ENCODE measurements at regions not wholly inside any gene's neighbourhood (a gene's known extent, or its start where the extent isn't known, plus 50 kb on each side); places are given as distances from the start of the nearest gene placed in this dataset.
"Not testable (repeated sequence)": the region's sequence is repeated elsewhere in the genome, so short reads cannot be mapped to it uniquely, and the experiment has no call there.

- TF ChIP-seq, protein P1, sequence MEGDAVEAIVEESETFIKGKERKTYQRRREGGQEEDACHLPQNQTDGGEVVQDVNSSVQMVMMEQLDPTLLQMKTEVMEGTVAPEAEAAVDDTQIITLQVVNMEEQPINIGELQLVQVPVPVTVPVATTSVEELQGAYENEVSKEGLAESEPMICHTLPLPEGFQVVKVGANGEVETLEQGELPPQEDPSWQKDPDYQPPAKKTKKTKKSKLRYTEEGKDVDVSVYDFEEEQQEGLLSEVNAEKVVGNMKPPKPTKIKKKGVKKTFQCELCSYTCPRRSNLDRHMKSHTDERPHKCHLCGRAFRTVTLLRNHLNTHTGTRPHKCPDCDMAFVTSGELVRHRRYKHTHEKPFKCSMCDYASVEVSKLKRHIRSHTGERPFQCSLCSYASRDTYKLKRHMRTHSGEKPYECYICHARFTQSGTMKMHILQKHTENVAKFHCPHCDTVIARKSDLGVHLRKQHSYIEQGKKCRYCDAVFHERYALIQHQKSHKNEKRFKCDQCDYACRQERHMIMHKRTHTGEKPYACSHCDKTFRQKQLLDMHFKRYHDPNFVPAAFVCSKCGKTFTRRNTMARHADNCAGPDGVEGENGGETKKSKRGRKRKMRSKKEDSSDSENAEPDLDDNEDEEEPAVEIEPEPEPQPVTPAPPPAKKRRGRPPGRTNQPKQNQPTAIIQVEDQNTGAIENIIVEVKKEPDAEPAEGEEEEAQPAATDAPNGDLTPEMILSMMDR (IDR thresholded peaks at IDR 0.05): no peak
- TF ChIP-seq EP300 (IDR thresholded peaks at IDR 0.05) (no peak), POLR2A (IDR thresholded peaks at IDR 0.05) (no peak)
- no peaks in the 10 kb centered on the region for H3K36me3 ChIP-seq
- H3K4me1 ChIP-seq: no peaks in the 10 kb centered on the region
- DNase-seq (ENCODE audit: low spot score in 2 of 2): no peak
- no peaks in the 10 kb centered on the region for H3K9me3 ChIP-seq
- H3K27ac ChIP-seq: no peak overlapping the region
- no peaks in the 10 kb centered on the region for H3K27me3 ChIP-seq
- no peak overlapping the region for H3K4me3 ChIP-seq
- 62 to 83% methylated on average over 4 of the region's 4 CpGs for WGBS, 2 donors
These were observed 164.6 kb upstream of the C1GALT1 start for GRCh38 chr7:7017707-7018280.

GRCh38 chr7:7018290-7018689 is 164.1 kb upstream of the C1GALT1 start:
- Histone ChIP-seq H3K27ac (no peak overlapping the region), H3K36me3 (no peaks in the 10 kb centered on the region), H3K4me3 (no peak overlapping the region), H3K4me1 (no peaks in the 10 kb centered on the region), H3K9me3 (no peaks in the 10 kb centered on the region), H3K27me3 (no peaks in the 10 kb centered on the region)
- TF ChIP-seq EP300 (IDR thresholded peaks at IDR 0.05): no peak
- TF ChIP-seq POLR2A (IDR thresholded peaks at IDR 0.05): no peak
- TF ChIP-seq, protein P1 (IDR thresholded peaks at IDR 0.05): no peak
- 84 to 92% methylated on average over 1 of the region's 1 CpG for WGBS, 2 donors
- no peak for DNase-seq (ENCODE audit: low spot score in 2 of 2)

DNA sequence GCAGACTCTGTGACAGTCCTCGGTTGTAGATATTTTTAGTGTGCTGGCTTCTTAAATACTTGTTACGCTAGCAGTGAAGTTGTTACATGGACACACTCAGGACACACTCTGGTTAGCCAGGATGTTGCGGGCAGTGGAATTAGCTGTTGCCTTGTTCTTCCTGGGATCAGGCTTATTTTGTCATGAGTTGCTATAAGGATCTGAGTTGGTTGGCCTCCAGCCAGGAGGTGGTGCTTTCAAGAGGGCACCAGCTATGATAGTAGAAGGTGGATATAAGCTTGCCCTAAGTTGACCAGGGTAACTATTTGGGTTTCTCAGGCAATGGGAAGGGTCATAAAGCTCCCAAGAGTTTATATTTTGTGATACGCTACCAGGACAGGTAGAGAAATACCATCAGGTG is 150.1 kb upstream of the C1GALT1 start:
- Histone ChIP-seq H3K36me3 (no peaks in the 10 kb centered on the region), H3K27ac (no peak overlapping the region), H3K9me3 (peaks cover 0 to 5% (median 0%) of the 10 kb centered on the region in 4 donors), H3K4me1 (no peaks in the 10 kb centered on the region), H3K4me3 (no peak overlapping the region), H3K27me3 (no peaks in the 10 kb centered on the region)
- TF ChIP-seq, protein P1 (IDR thresholded peaks at IDR 0.05): no peak
- TF ChIP-seq EP300 (IDR thresholded peaks at IDR 0.05) (no peak), POLR2A (IDR thresholded peaks at IDR 0.05) (no peak)
- no peak for DNase-seq (ENCODE audit: low spot score in 2 of 2)
- WGBS, 2 donors: 95 to 97% methylated on average over 4 of the region's 4 CpGs

GRCh38 chr7:7035851-7036250 is 146.5 kb upstream of the C1GALT1 start:
- Histone ChIP-seq H3K27ac (no peak overlapping the region), H3K27me3 (no peaks in the 10 kb centered on the region), H3K9me3 (no peaks in the 10 kb centered on the region), H3K4me1 (no peaks in the 10 kb centered on the region), H3K36me3 (no peaks in the 10 kb centered on the region), H3K4me3 (no peak overlapping the region)
- TF ChIP-seq EP300 (IDR thresholded peaks at IDR 0.05) (no peak), POLR2A (IDR thresholded peaks at IDR 0.05) (no peak)
- TF ChIP-seq, protein P1 (IDR thresholded peaks at IDR 0.05): no peak
- DNase-seq (ENCODE audit: low spot score in 2 of 2): no peak
- 73 to 85% methylated on average over 1 of the region's 1 CpG for WGBS, 2 donors

GRCh38 chr7:7042286-7042893 is 140.0 kb upstream of the C1GALT1 start:
- not testable (repeated sequence) for H3K27ac ChIP-seq; H3K36me3 ChIP-seq; H3K9me3 ChIP-seq; H3K27me3 ChIP-seq; H3K4me3 ChIP-seq; DNase-seq (ENCODE audit: low spot score in 2 of 2); H3K4me1 ChIP-seq
- WGBS, 2 donors: 65 to 91% methylated on average over 4 to 6 of the region's 7 CpGs

All from tibial nerve (tissue), 4 donors.